Karpas-422 (cell line): ENCODE measurements at regions not wholly inside any gene's neighbourhood (a gene's known extent, or its start where the extent isn't known, plus 50 kb on each side); places are given as distances from the start of the nearest gene placed in this dataset.

Experiments
- DNase-seq: peaks from one replicate; pipeline ENCODE4 v3.0.0-alpha.2; 2015
- H2AFZ ChIP-seq: fragments of 200-600 bp; sonication (generic); 2 replicates; pipeline ENCODE4 v1.6.1; 2014; ENCODE audit warnings: antibody characterized with exemption, low read length, mixed read lengths
- H3K27ac ChIP-seq: fragments of 200-600 bp; sonication (generic); 2 replicates; pipeline ENCODE4 v1.5.1; 2014; ENCODE audit warnings: mild to moderate bottlenecking, low read length, moderate library complexity
- H3K27me3 ChIP-seq: fragments of 200-600 bp; sonication (generic); 2 replicates; pipeline ENCODE4 v1.6.1; 2014; ENCODE audit warnings: low read length, mixed read lengths
- H3K36me3 ChIP-seq: fragments of 200-600 bp; sonication (generic); 2 replicates; pipeline ENCODE4 v1.6.1; 2014; ENCODE audit warnings: low read length, mixed read lengths; ENCODE audit not compliant: insufficient read depth
- H3K4me1 ChIP-seq: fragments of 200-600 bp; sonication (generic); 2 replicates; pipeline ENCODE4 v1.6.1; 2014; ENCODE audit warnings: mild to moderate bottlenecking, low read length, mixed read lengths
- H3K4me2 ChIP-seq: fragments of 200-600 bp; sonication (generic); 2 replicates; pipeline ENCODE4 v1.6.1; 2014; ENCODE audit warnings: low read length, low read depth, mild to moderate bottlenecking; ENCODE audit not compliant: poor library complexity, severe bottlenecking
- H3K4me3 ChIP-seq: fragments of 200-600 bp; sonication (generic); 2 replicates; pipeline ENCODE4 v1.5.1; 2014; ENCODE audit warnings: mild to moderate bottlenecking, antibody characterized with exemption, low read length, mixed read lengths
- H3K79me2 ChIP-seq: fragments of 200-600 bp; sonication (generic); 2 replicates; pipeline ENCODE4 v1.6.1; 2014; ENCODE audit warnings: mild to moderate bottlenecking, low read length, mixed read lengths
- H3K9ac ChIP-seq: fragments of 200-600 bp; sonication (generic); 2 replicates; pipeline ENCODE4 v1.6.0; 2014; ENCODE audit warnings: low read length
- H3K9me2 ChIP-seq: fragments of 200-600 bp; sonication (generic), shearing (Covaris generic); replicated peaks from 2 replicates; pipeline ENCODE4 v1.6.0; 2014; ENCODE audit warnings: mild to moderate bottlenecking, low read length, moderate library complexity; ENCODE audit not compliant: insufficient read depth
- H3K9me3 ChIP-seq: fragments of 300-700, 200-600 bp; sonication (generic); 2 replicates; pipeline ENCODE4 v1.6.1; 2014; ENCODE audit warnings: low read length, mixed read lengths
- H4K20me1 ChIP-seq: fragments of 200-600 bp; sonication (generic); 2 replicates; pipeline ENCODE4 v1.6.1; 2014; ENCODE audit warnings: mild to moderate bottlenecking, antibody characterized with exemption, low read length, low read depth; ENCODE audit not compliant: insufficient read depth

GRCh38 chr20:41800040-41800439 is 181.9 kb upstream of the CHD6 start:
- Histone ChIP-seq H3K4me2 (no peak overlapping the region), H3K36me3 (no peaks in the 10 kb centered on the region), H3K79me2 (no peaks in the 10 kb centered on the region), H3K27ac (no peak overlapping the region), H3K4me3 (no peak overlapping the region), H3K27me3 (no peaks in the 10 kb centered on the region), H3K9ac (no peak overlapping the region), H2AFZ (no peak overlapping the region), H3K9me2 (no peaks in the 10 kb centered on the region), H3K4me1 (no peaks in the 10 kb centered on the region), H3K9me3 (no peaks in the 10 kb centered on the region), H4K20me1 (no peaks in the 10 kb centered on the region)
- DNase-seq = peak; percentile 39

GRCh38 chr20:41798930-41799502 is 180.8 kb upstream of the CHD6 start:
- no peaks in the 10 kb centered on the region for H3K79me2 ChIP-seq
- H3K9ac ChIP-seq = no peak overlapping the region
- DNase-seq = peak; percentile 5

GRCh38 chr20:41786158-41786557 is 168.0 kb upstream of the CHD6 start:
- Histone ChIP-seq H2AFZ (no peak overlapping the region), H3K9me3 (no peaks in the 10 kb centered on the region), H3K36me3 (no peaks in the 10 kb centered on the region), H3K4me3 (no peak overlapping the region), H3K79me2 (no peaks in the 10 kb centered on the region), H3K4me1 (peaks cover 10% of the 10 kb centered on the region), H3K9ac (no peak overlapping the region), H3K4me2 (no peak overlapping the region), H3K9me2 (no peaks in the 10 kb centered on the region), H4K20me1 (no peaks in the 10 kb centered on the region), H3K27ac (no peak overlapping the region), H3K27me3 (no peaks in the 10 kb centered on the region)
- no peak for DNase-seq

More at GRCh38 chr20:41798930-41799502, 180.8 kb upstream of the CHD6 start:
- Histone ChIP-seq H3K27ac (no peak overlapping the region), H3K36me3 (no peaks in the 10 kb centered on the region), H3K4me2 (no peak overlapping the region), H3K4me1 (no peaks in the 10 kb centered on the region), H3K4me3 (no peak overlapping the region), H3K9me2 (no peaks in the 10 kb centered on the region), H3K9me3 (no peaks in the 10 kb centered on the region), H3K27me3 (no peaks in the 10 kb centered on the region), H4K20me1 (no peaks in the 10 kb centered on the region), H2AFZ (no peak overlapping the region)

- Histone ChIP-seq H3K9ac (no peak overlapping the region), H4K20me1 (no peaks in the 10 kb centered on the region), H3K9me3 (no peaks in the 10 kb centered on the region), H3K27ac (no peak overlapping the region), H3K4me1 (peaks cover 10% of the 10 kb centered on the region), H2AFZ (no peak overlapping the region), H3K9me2 (no peaks in the 10 kb centered on the region), H3K36me3 (no peaks in the 10 kb centered on the region), H3K79me2 (no peaks in the 10 kb centered on the region), H3K4me3 (no peak overlapping the region), H3K27me3 (no peaks in the 10 kb centered on the region), H3K4me2 (no peak overlapping the region)
- peak; percentile 11 for DNase-seq
Measured at GRCh38 chr20:41784209-41784958, 166.2 kb upstream of the CHD6 start.

- Histone ChIP-seq H4K20me1 (no peaks in the 10 kb centered on the region), H3K9me2 (no peaks in the 10 kb centered on the region), H3K36me3 (no peaks in the 10 kb centered on the region), H3K4me1 (peaks cover 10% of the 10 kb centered on the region), H3K4me2 (no peak overlapping the region), H2AFZ (no peak overlapping the region), H3K27ac (no peak overlapping the region), H3K9ac (no peak overlapping the region), H3K79me2 (no peaks in the 10 kb centered on the region), H3K27me3 (no peaks in the 10 kb centered on the region), H3K4me3 (no peak overlapping the region), H3K9me3 (no peaks in the 10 kb centered on the region)
- DNase-seq = peak; percentile 32
Measured at GRCh38 chr20:41783423-41784208, 165.4 kb upstream of the CHD6 start.

GRCh38 chr20:41782730-41783406 is 164.7 kb upstream of the CHD6 start:
- Histone ChIP-seq H3K27me3 (no peaks in the 10 kb centered on the region), H3K79me2 (no peaks in the 10 kb centered on the region), H2AFZ (no peak overlapping the region), H3K9me2 (no peaks in the 10 kb centered on the region), H3K4me3 (no peak overlapping the region), H3K9ac (no peak overlapping the region), H3K4me1 (peaks cover 10% of the 10 kb centered on the region), H3K9me3 (no peaks in the 10 kb centered on the region), H3K36me3 (no peaks in the 10 kb centered on the region), H3K4me2 (no peak overlapping the region), H4K20me1 (no peaks in the 10 kb centered on the region), H3K27ac (no peak overlapping the region)
- peak; percentile 32 for DNase-seq

- H3K4me2 ChIP-seq = no peak overlapping the region
- no peak overlapping the region for H3K9ac ChIP-seq
- no peaks in the 10 kb centered on the region for H3K79me2 ChIP-seq
- H2AFZ ChIP-seq = no peak overlapping the region
- H4K20me1 ChIP-seq = no peaks in the 10 kb centered on the region
- no peak overlapping the region for H3K4me3 ChIP-seq
- H3K9me2 ChIP-seq = no peaks in the 10 kb centered on the region
- no peaks in the 10 kb centered on the region for H3K9me3 ChIP-seq
- no peaks in the 10 kb centered on the region for H3K27me3 ChIP-seq
- no peak overlapping the region for H3K27ac ChIP-seq
- H3K4me1 ChIP-seq = peaks cover 10% of the 10 kb centered on the region
- DNase-seq = peak; percentile 40
- H3K36me3 ChIP-seq = no peaks in the 10 kb centered on the region
Measured at GRCh38 chr20:41782255-41782654, 164.1 kb upstream of the CHD6 start.

- Histone ChIP-seq H3K4me1 (no peaks in the 10 kb centered on the region), H3K27me3 (no peaks in the 10 kb centered on the region), H3K9me2 (no peaks in the 10 kb centered on the region), H3K4me2 (no peak overlapping the region), H3K9ac (no peak overlapping the region), H3K79me2 (no peaks in the 10 kb centered on the region), H3K9me3 (no peaks in the 10 kb centered on the region), H4K20me1 (no peaks in the 10 kb centered on the region), H3K36me3 (no peaks in the 10 kb centered on the region), H2AFZ (no peak overlapping the region), H3K4me3 (no peak overlapping the region), H3K27ac (no peak overlapping the region)
- DNase-seq = peak; percentile 17
Measured at GRCh38 chr20:41776421-41776820, 158.2 kb upstream of the CHD6 start.
